CMK (cell line): ENCODE measurements at regions not wholly inside any gene's neighbourhood (a gene's known extent, or its start where the extent isn't known, plus 50 kb on each side); places are given as distances from the start of the nearest gene placed in this dataset.
"Not testable (repeated sequence)": the region's sequence is repeated elsewhere in the genome, so short reads cannot be mapped to it uniquely, and the experiment has no call there.

Source experiments
- DNase-seq: peaks from one replicate; pipeline ENCODE4 v3.0.0-alpha.2; 2010; ENCODE audit warnings: low read depth

- DNase-seq, result no peak
Observed at GRCh38 chr2:128613876-128614275, 295.2 kb upstream of the HS6ST1 start.

- DNase-seq, result not testable (repeated sequence)
Observed at GRCh38 chr2:128614907-128615306, 296.2 kb upstream of the HS6ST1 start.

GRCh38 chr2:128615571-128615970 lies 296.9 kb upstream of the HS6ST1 start:
- no peak for DNase-seq

GRCh38 chr2:128617029-128617590 lies 298.4 kb upstream of the HS6ST1 start:
- DNase-seq, result no peak

GRCh38 chr2:128617661-128618060 lies 299.0 kb upstream of the HS6ST1 start:
- no peak for DNase-seq

GRCh38 chr2:128618642-128619041 lies 300.0 kb upstream of the HS6ST1 start:
- DNase-seq, result no peak

- no peak for DNase-seq
Observed at GRCh38 chr2:128619471-128620325, 301.0 kb upstream of the HS6ST1 start.

- DNase-seq, result no peak
Observed at GRCh38 chr2:128621074-128621473, 302.4 kb upstream of the HS6ST1 start.

GRCh38 chr2:128622371-128622770 lies 303.7 kb upstream of the HS6ST1 start:
- DNase-seq, result no peak

- no peak for DNase-seq
Observed at GRCh38 chr2:128622955-128623620, 304.4 kb upstream of the HS6ST1 start.

GRCh38 chr2:128623776-128624761 lies 305.4 kb upstream of the HS6ST1 start:
- DNase-seq, result no peak

- no peak for DNase-seq
Observed at GRCh38 chr2:128624956-128625355, 306.3 kb upstream of the HS6ST1 start.

GRCh38 chr2:128625421-128625820 lies 306.8 kb upstream of the HS6ST1 start:
- no peak for DNase-seq

- DNase-seq, result no peak
Observed at GRCh38 chr2:128625963-128626759, 307.5 kb upstream of the HS6ST1 start.

- DNase-seq, result no peak
Observed at GRCh38 chr2:128626760-128627511, 308.3 kb upstream of the HS6ST1 start.

- DNase-seq, result no peak
Observed at GRCh38 chr2:128628206-128628605, 309.5 kb upstream of the HS6ST1 start.

GRCh38 chr2:128628996-128629395 lies 310.3 kb upstream of the HS6ST1 start:
- DNase-seq, result no peak

GRCh38 chr2:128630974-128631697 lies 312.5 kb upstream of the HS6ST1 start:
- DNase-seq, result no peak

GRCh38 chr2:128631698-128632500 lies 313.2 kb upstream of the HS6ST1 start:
- no peak for DNase-seq
